ENCODE measurements at regions not wholly inside any gene's neighbourhood (a gene's known extent, or its start where the extent isn't known, plus 50 kb on each side); places are given as distances from the start of the nearest gene placed in this dataset.
"Not testable (repeated sequence)": the region's sequence is repeated elsewhere in the genome, so short reads cannot be mapped to it uniquely, and the experiment has no call there.

DNA sequence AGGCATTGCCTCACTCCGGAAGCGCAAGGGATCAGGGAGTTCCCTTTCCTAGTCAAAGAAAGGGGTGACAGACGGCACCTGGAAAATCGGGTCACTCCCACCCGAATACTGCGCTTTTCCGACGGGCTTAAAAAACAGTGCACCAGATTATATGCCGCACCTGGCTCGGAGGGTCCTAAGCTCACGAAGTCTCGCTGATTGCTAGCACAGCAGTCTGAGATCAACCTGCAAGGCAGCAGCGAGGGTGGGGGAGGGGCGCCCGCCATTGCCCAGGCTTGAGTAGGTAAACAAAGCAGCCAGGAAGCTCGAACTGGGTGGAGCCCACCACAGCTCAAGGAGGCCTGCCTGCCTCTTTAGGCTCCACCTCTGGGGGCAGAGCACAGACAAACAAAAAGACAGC lies 63.7 kb upstream of the CDH2 start:
- TF ChIP-seq, protein P1, sequence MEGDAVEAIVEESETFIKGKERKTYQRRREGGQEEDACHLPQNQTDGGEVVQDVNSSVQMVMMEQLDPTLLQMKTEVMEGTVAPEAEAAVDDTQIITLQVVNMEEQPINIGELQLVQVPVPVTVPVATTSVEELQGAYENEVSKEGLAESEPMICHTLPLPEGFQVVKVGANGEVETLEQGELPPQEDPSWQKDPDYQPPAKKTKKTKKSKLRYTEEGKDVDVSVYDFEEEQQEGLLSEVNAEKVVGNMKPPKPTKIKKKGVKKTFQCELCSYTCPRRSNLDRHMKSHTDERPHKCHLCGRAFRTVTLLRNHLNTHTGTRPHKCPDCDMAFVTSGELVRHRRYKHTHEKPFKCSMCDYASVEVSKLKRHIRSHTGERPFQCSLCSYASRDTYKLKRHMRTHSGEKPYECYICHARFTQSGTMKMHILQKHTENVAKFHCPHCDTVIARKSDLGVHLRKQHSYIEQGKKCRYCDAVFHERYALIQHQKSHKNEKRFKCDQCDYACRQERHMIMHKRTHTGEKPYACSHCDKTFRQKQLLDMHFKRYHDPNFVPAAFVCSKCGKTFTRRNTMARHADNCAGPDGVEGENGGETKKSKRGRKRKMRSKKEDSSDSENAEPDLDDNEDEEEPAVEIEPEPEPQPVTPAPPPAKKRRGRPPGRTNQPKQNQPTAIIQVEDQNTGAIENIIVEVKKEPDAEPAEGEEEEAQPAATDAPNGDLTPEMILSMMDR (IDR thresholded peaks at IDR 0.05; ENCODE audit: insufficient read depth, low read length) = not testable (repeated sequence)
- TF ChIP-seq SPI1 (IDR thresholded peaks at IDR 0.05; ENCODE audit: borderline replicate concordance, low read depth) = not testable (repeated sequence)
